Lung (tissue), 11 donors: ENCODE measurements at regions not wholly inside any gene's neighbourhood (a gene's known extent, or its start where the extent isn't known, plus 50 kb on each side); places are given as distances from the start of the nearest gene placed in this dataset.
A peak's percentile ranks its signal among the peaks of the same experiment; 100 is the strongest.

Experiments
- ATAC-seq: fragments of 200-7000 bp; cut with Tn5 transposase; one replicate; pipeline ENCODE4 v1.9.1; 2020; ENCODE audit warnings: moderate number of reproducible peaks; ENCODE audit not compliant: insufficient read depth, low FRiP score
- DNase-seq, 3 donors: peaks; one replicate each; pipeline ENCODE4 v3.0.0-alpha.2; 2013 to 2017
- H3K27ac ChIP-seq, 2 donors: one replicate each; pipeline ENCODE4 v1.5.1; 2013; ENCODE audit warnings: mild to moderate bottlenecking in 2 of 2, moderate library complexity in 2 of 2, control low read depth in 1 of 2, inconsistent platforms in 1 of 2, low read depth in 1 of 2, low read length in 1 of 2
- H3K27me3 ChIP-seq, 3 donors: one replicate each; pipeline ENCODE4 v1.5.1; 2013; ENCODE audit warnings: low read length in 2 of 3; ENCODE audit not compliant: control insufficient read depth in 3 of 3, insufficient read depth in 3 of 3
- H3K36me3 ChIP-seq, 4 donors: one replicate each; pipeline ENCODE4 v1.5.1; 2013; ENCODE audit warnings: low read length in 4 of 4, mild to moderate bottlenecking in 1 of 4, moderate library complexity in 1 of 4; ENCODE audit not compliant: control insufficient read depth in 4 of 4, insufficient read depth in 4 of 4
- H3K4me1 ChIP-seq, 5 donors: one replicate each; pipeline ENCODE4 v1.5.1; 2013; ENCODE audit warnings: low read length in 5 of 5, mild to moderate bottlenecking in 2 of 5, moderate library complexity in 1 of 5; ENCODE audit not compliant: control insufficient read depth in 5 of 5, insufficient read depth in 5 of 5
- H3K4me3 ChIP-seq: one replicate; pipeline ENCODE4 v1.5.1; 2013; ENCODE audit warnings: mild to moderate bottlenecking, control low read depth, moderate library complexity
- H3K9ac ChIP-seq, 2 donors: one replicate each; pipeline ENCODE4 v1.5.1; 2013; ENCODE audit warnings: low read length in 2 of 2, control low read depth in 1 of 2; ENCODE audit not compliant: insufficient read depth in 1 of 2
- H3K9me3 ChIP-seq, 4 donors: one replicate each; pipeline ENCODE4 v1.5.1; 2013; ENCODE audit warnings: low read length in 3 of 4, mild to moderate bottlenecking in 1 of 4, moderate library complexity in 1 of 4; ENCODE audit not compliant: control insufficient read depth in 4 of 4, insufficient read depth in 3 of 4
- CTCF ChIP-seq: IDR thresholded peaks from 2 replicates; pipeline ENCODE4 v1.5.1; 2012; ENCODE audit warnings: mild to moderate bottlenecking; ENCODE audit errors: control extremely low read depth, extremely low read depth
- WGBS, 2 donors: extraction: QIAGEN DNeasy Blood & Tissue Kit; methylation state at CpG; one replicate each; pipeline ENCODE4 v1.1.7; 2013; 5-methylcytosine and 5-hydroxymethylcytosine counted together
- donor health status: control.
- donor health status: control.
- donor health status: Bipolar disorder and iron deficiency.
- donor health status: healthy.
- donor health status: DM: yes; HTN: yes; CAD: no.

- Histone ChIP-seq H3K4me1 (peaks cover 0 to 27% (median 0%) of the 10 kb centered on the region in 5 donors), H3K36me3 (no peaks in the 10 kb centered on the region), H3K9me3 (peaks cover 0 to 9% (median 0%) of the 10 kb centered on the region in 4 donors), H3K4me3 (no peak overlapping the region), H3K9ac (no peak overlapping the region), H3K27ac (no peak overlapping the region), H3K27me3 (no peaks in the 10 kb centered on the region)
- ATAC-seq (no peak), DNase-seq (no peak)
- no peak for TF ChIP-seq CTCF
These were observed 828.4 kb upstream of the ATXN8OS start for GRCh38 chr13:69279213-69279612.

DNA sequence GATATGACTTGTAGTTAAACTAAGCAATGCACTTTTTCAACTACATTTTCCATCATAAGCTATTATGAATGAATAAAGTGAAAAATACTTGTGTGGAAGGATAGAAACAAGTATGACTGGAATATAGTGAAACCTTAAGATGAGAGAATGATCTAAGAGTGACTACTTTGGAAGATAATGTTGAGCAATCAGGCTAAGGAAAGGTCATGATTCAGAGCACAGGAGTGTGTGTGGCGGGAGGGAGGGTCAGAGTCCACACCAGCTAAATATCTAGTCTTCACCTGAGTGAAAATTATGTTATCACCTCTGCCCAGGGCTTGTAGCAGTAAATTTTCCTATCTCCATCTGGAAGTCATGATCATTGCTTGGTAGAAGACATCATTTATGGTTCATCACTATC, 833.4 kb upstream of the ATXN8OS start:
- Histone ChIP-seq H3K27ac (no peak overlapping the region), H3K4me1 (no peaks in the 10 kb centered on the region), H3K9me3 (peaks cover 0 to 9% (median 0%) of the 10 kb centered on the region in 4 donors), H3K4me3 (no peak overlapping the region), H3K36me3 (no peaks in the 10 kb centered on the region), H3K9ac (no peak overlapping the region), H3K27me3 (no peaks in the 10 kb centered on the region)
- DNase-seq = no peak
- ATAC-seq = no peak
- WGBS, 2 donors = 74 to 87% methylated on average over 1 of the region's 1 CpG
- TF ChIP-seq CTCF = no peak

- H3K27me3 ChIP-seq = no peaks in the 10 kb centered on the region
- no peak overlapping the region for H3K27ac ChIP-seq
- peak in 1 of 3 donors; percentile 5 for DNase-seq
- no peaks in the 10 kb centered on the region for H3K36me3 ChIP-seq
- H3K9ac ChIP-seq = no peak overlapping the region
- 81 to 86% methylated on average over 5 of the region's 5 CpGs for WGBS, 2 donors
- peaks cover 0 to 4% (median 0%) of the 10 kb centered on the region in 5 donors for H3K4me1 ChIP-seq
- no peak overlapping the region for H3K4me3 ChIP-seq
- H3K9me3 ChIP-seq = peaks cover 0 to 10% (median 3%) of the 10 kb centered on the region in 4 donors
- TF ChIP-seq CTCF = no peak
- no peak for ATAC-seq
These were observed 843.0 kb upstream of the ATXN8OS start for GRCh38 chr13:69264362-69265334.
